HepG2 (cell line): ENCODE measurements at regions not wholly inside any gene's neighbourhood (a gene's known extent, or its start where the extent isn't known, plus 50 kb on each side); places are given as distances from the start of the nearest gene placed in this dataset.

Experiments used
- ATAC-seq: fragments of 200-7000 bp; cut with Tn5 transposase; 3 replicates; pipeline ENCODE4 v1.9.1; 2020; ENCODE audit warnings: mild to moderate bottlenecking, moderate library complexity
- BruUV-seq: library from RNA; stranded (reverse); fragments of 400-500 nt; replicated peaks from 2 replicates; lab custom pipeline; 2021; lab: Mats Ljungman, UMichigan
- CTCF ChIA-PET: fragments of 300-600 bp; formaldehyde crosslinking; extraction: SDS; loops from one replicate; lab custom pipeline; 2021; ENCODE audit warnings: low total read pairs, inconsistent platforms, low intra/inter-chr PET ratio; lab: Yijun Ruan, JAX
- POLR2A ChIA-PET: fragments of 350-600 bp; sonication (Branson Sonifier 250); formaldehyde crosslinking; loops from one replicate; lab custom pipeline; 2020; ENCODE audit warnings: antibody characterized with exemption, inconsistent platforms; lab: Yijun Ruan, JAX
- DNase-seq: peaks from one replicate; pipeline ENCODE4 v3.0.0-alpha.2; 2015; ENCODE audit warnings: low spot score
- FAIRE-seq: peaks from 3 replicates; lab custom pipeline; 2011; peaks lifted over from hg19 to GRCh38; lab: Jason Lieb, UNC
- H2AFZ ChIP-seq: one replicate; pipeline ENCODE4 v1.6.1; 2011; ENCODE audit warnings: low read length, inconsistent platforms
- H3K27ac ChIP-seq: fragments of 300-600 bp; 3 replicates; pipeline ENCODE4 v1.8.0; 2011; ENCODE audit warnings: mixed run types, mild to moderate bottlenecking, mixed read lengths, low read length, inconsistent platforms; ENCODE audit not compliant: insufficient read depth; ENCODE audit errors: extremely low read length
- H3K27me3 ChIP-seq, 2 experiments: fragments of 200-600 bp in 1 of 2; 2 replicates in 1 of 2; 3 replicates in 1 of 2; pipeline versions ENCODE4 v1.6.0 to v1.8.0; 2011; ENCODE audit warnings: low read length in 2 of 2, mild to moderate bottlenecking in 2 of 2, moderate library complexity in 2 of 2, inconsistent platforms in 1 of 2; ENCODE audit not compliant: insufficient read depth in 2 of 2, control insufficient read depth in 1 of 2
- H3K36me3 ChIP-seq, 2 experiments: fragments of 200-600 bp in 1 of 2; replicated peaks in 1 of 2; 2 replicates in 1 of 2; 3 replicates in 1 of 2; pipeline versions ENCODE4 v1.5.1 to v1.8.0; 2011; ENCODE audit warnings: low read length in 2 of 2, inconsistent platforms in 1 of 2; ENCODE audit not compliant: insufficient read depth in 2 of 2, control insufficient read depth in 1 of 2
- H3K4me1 ChIP-seq: 2 replicates; pipeline ENCODE4 v1.5.1; 2012; ENCODE audit warnings: low read length, inconsistent platforms; ENCODE audit not compliant: insufficient read depth
- H3K4me2 ChIP-seq: 2 replicates; pipeline ENCODE4 v1.6.0; 2011; ENCODE audit warnings: low read depth, low read length, inconsistent platforms
- H3K4me3 ChIP-seq, 3 experiments: fragments of 200-600 bp in 1 of 3; sonication (generic), shearing (Covaris generic) in 1 of 3; replicated peaks in 1 of 3; 2 replicates each; pipeline ENCODE4 v1.5.1; 2011 to 2016; ENCODE audit warnings: low read length in 3 of 3, inconsistent platforms in 2 of 3, low read depth in 2 of 3, mild to moderate bottlenecking in 2 of 3, control low read depth in 1 of 3, mixed read lengths in 1 of 3; ENCODE audit not compliant: insufficient read depth in 1 of 3
- H3K79me2 ChIP-seq: one replicate; pipeline ENCODE4 v1.6.1; 2011; ENCODE audit warnings: low read length, inconsistent platforms; ENCODE audit not compliant: insufficient read depth
- H3K9ac ChIP-seq: 2 replicates; pipeline ENCODE4 v1.6.0; 2011; ENCODE audit warnings: mild to moderate bottlenecking, low read depth, low read length, inconsistent platforms; ENCODE audit not compliant: insufficient read depth
- H3K9me3 ChIP-seq: 2 replicates; pipeline ENCODE4 v1.5.1; 2012; ENCODE audit warnings: mild to moderate bottlenecking, low read length
- H4K20me1 ChIP-seq: 2 replicates; pipeline ENCODE4 v1.6.0; 2011; ENCODE audit warnings: inconsistent platforms, mild to moderate bottlenecking, low read length, moderate library complexity; ENCODE audit not compliant: insufficient read depth
- ATAD3A ChIP-seq: sonication (generic); formaldehyde crosslinking; IDR thresholded peaks from 2 replicates; pipeline ENCODE4 v1.4.0; 2020; ENCODE audit warnings: missing genetic modification reagents
- EED ChIP-seq: sonication (generic); formaldehyde crosslinking; IDR thresholded peaks from 2 replicates; pipeline ENCODE4 v1.5.0; 2020; ENCODE audit warnings: mild to moderate bottlenecking, missing genetic modification reagents
- GPN1 ChIP-seq: sonication (generic); formaldehyde crosslinking; IDR thresholded peaks from 2 replicates; pipeline ENCODE4 v1.5.1; 2020; ENCODE audit warnings: missing genetic modification reagents, borderline replicate concordance
- KAT2B ChIP-seq: fragments of 150-350 bp; IDR thresholded peaks from 2 replicates; pipeline ENCODE4 v1.6.1; 2014; ENCODE audit warnings: low read depth, low read length, borderline replicate concordance
- PCBP2 ChIP-seq: fragments of 200-400 bp; formaldehyde crosslinking; optimal IDR thresholded peaks from 2 replicates; pipeline ENCODE3; 2018; ENCODE audit warnings: low read length, low read depth; ENCODE audit not compliant: poor library complexity, severe bottlenecking
- PHF21A ChIP-seq: sonication (generic); formaldehyde crosslinking; IDR thresholded peaks from 2 replicates; pipeline ENCODE4 v1.5.0; 2020; ENCODE audit warnings: mild to moderate bottlenecking, missing genetic modification reagents
- SIX4 ChIP-seq: sonication (generic); formaldehyde crosslinking; IDR thresholded peaks from 2 replicates; pipeline ENCODE4 v1.4.0; 2020; ENCODE audit warnings: missing genetic modification reagents
- SMAD3 ChIP-seq: sonication (generic); formaldehyde crosslinking; IDR thresholded peaks from 2 replicates; pipeline ENCODE4 v1.4.0; 2020; ENCODE audit warnings: missing genetic modification reagents
- SNAPC2 ChIP-seq: sonication (generic); formaldehyde crosslinking; IDR thresholded peaks from 2 replicates; pipeline ENCODE4 v1.8.1; 2022; ENCODE audit warnings: mild to moderate bottlenecking, missing genetic modification reagents
- SPEN ChIP-seq: sonication (generic); formaldehyde crosslinking; IDR thresholded peaks from 2 replicates; pipeline ENCODE4 v1.5.1; 2020; ENCODE audit warnings: low read depth, mild to moderate bottlenecking, missing genetic modification reagents
- SRSF4 ChIP-seq: fragments of 200-400 bp; formaldehyde crosslinking; IDR thresholded peaks from one replicate; pipeline ENCODE4 v1.6.1; 2018; ENCODE audit warnings: mild to moderate bottlenecking, low read depth, low read length, moderate library complexity; ENCODE audit not compliant: poor library complexity, severe bottlenecking
- STAT5B ChIP-seq: sonication (generic); formaldehyde crosslinking; IDR thresholded peaks from 2 replicates; pipeline ENCODE4 v1.4.0; 2020; ENCODE audit warnings: missing genetic modification reagents
- TBX3 ChIP-seq: fragments of 450-650 bp; IDR thresholded peaks from 2 replicates; pipeline ENCODE4 v1.6.1; 2017; ENCODE audit warnings: antibody characterized with exemption, mild to moderate bottlenecking, inconsistent platforms, borderline replicate concordance
- ZIK1 ChIP-seq: sonication (generic); formaldehyde crosslinking; IDR thresholded peaks from 2 replicates; pipeline ENCODE4 v1.5.0; 2020; ENCODE audit warnings: mild to moderate bottlenecking, low read depth, missing genetic modification reagents, borderline replicate concordance
- ZNF232 ChIP-seq: sonication (generic); formaldehyde crosslinking; IDR thresholded peaks from 2 replicates; pipeline ENCODE4 v1.4.0; 2020; ENCODE audit warnings: missing genetic modification reagents, borderline replicate concordance
- ZNF253 ChIP-seq: sonication (generic); formaldehyde crosslinking; IDR thresholded peaks from 2 replicates; pipeline ENCODE4 v1.8.0; 2022; ENCODE audit warnings: mild to moderate bottlenecking, missing genetic modification reagents, borderline replicate concordance
- ZNF430 ChIP-seq: sonication (generic); formaldehyde crosslinking; IDR thresholded peaks from 2 replicates; pipeline ENCODE4 v1.9.0; 2021; ENCODE audit warnings: mild to moderate bottlenecking, missing genetic modification reagents
- ZNF674 ChIP-seq: sonication (generic); formaldehyde crosslinking; IDR thresholded peaks from 2 replicates; pipeline ENCODE4 v1.5.0; 2020; ENCODE audit warnings: low read depth, mild to moderate bottlenecking, missing genetic modification reagents
- ZNF691 ChIP-seq: sonication (generic); formaldehyde crosslinking; IDR thresholded peaks from 2 replicates; pipeline ENCODE4 v1.4.0; 2020; ENCODE audit warnings: missing genetic modification reagents, low read depth, mild to moderate bottlenecking, borderline replicate concordance
- ZSCAN9 ChIP-seq: IDR thresholded peaks from 2 replicates; pipeline ENCODE4 v1.6.1; 2016; ENCODE audit warnings: borderline replicate concordance
- WGBS: methylation state at CpG from one replicate; pipeline ENCODE4 v1.1.6; 2017; ENCODE audit warnings: low lambda C conversion rate; 5-methylcytosine and 5-hydroxymethylcytosine counted together
- in situ Hi-C: cut with HindIII; loops from 2 replicates; pipeline ENCODE4 v1.10.0; 2017; ENCODE audit warnings: low pct_unique_long_range_greater_than_20kb; ENCODE audit not compliant: extremely low pct_ligation_motif_present
- intact Hi-C: fragments of 100-400 bp; cut with micrococcal nuclease; formaldehyde crosslinking; loops from one replicate; pipeline ENCODE4 v1.10.0; 2022; ENCODE audit not compliant: unreplicated experiment

- no peak for TF ChIP-seq ZIK1 (CRISPR knock-in tag)
Observed at GRCh38 chr3:163726125-163726524, 1352.2 kb downstream of the SI start (continued).

GRCh38 chr3:163722405-163722804 lies 1355.9 kb downstream of the SI start:
- no peak for DNase-seq
- H3K27ac ChIP-seq: no peak overlapping the region
- no peak overlapping the region for H3K4me3 ChIP-seq
- TF ChIP-seq TBX3 (no peak), KAT2B (no peak), ZSCAN9 (CRISPR knock-in tag) (no peak), PCBP2 (no peak), ZNF691 (CRISPR knock-in tag) (no peak), ZNF232 (CRISPR knock-in tag) (no peak), ZNF253 (no peak), SNAPC2 (CRISPR knock-in tag) (no peak), SRSF4 (no peak), SIX4 (CRISPR knock-in tag) (no peak), EED (CRISPR knock-in tag) (no peak), ZNF674 (no peak), ATAD3A (no peak), STAT5B (CRISPR knock-in tag) (no peak), ZNF430 (CRISPR knock-in tag) (no peak), GPN1 (CRISPR knock-in tag) (no peak), SPEN (CRISPR knock-in tag) (no peak), SMAD3 (CRISPR knock-in tag) (no peak), PHF21A (no peak)
- H3K27me3 ChIP-seq: no peaks in the 10 kb centered on the region
- intact Hi-C loops (no loop called here), in situ Hi-C loops (no loop called here)
- 50% methylated on average over 2 of the region's 2 CpGs for WGBS
- no peaks in the 10 kb centered on the region for H3K79me2 ChIP-seq
- no peaks in the 10 kb centered on the region for H4K20me1 ChIP-seq
- BruUV-seq: no TSS peak
- no peak for FAIRE-seq
- POLR2A ChIA-PET: no interaction called here
- H3K4me1 ChIP-seq: no peaks in the 10 kb centered on the region
- CTCF ChIA-PET: no interaction called here
- no peak overlapping the region for H3K4me2 ChIP-seq
- no peak overlapping the region for H3K9ac ChIP-seq
- H3K36me3 ChIP-seq: no peaks in the 10 kb centered on the region
- no peaks in the 10 kb centered on the region for H3K9me3 ChIP-seq
- H2AFZ ChIP-seq: no peak overlapping the region
- ATAC-seq: no peak
